ENCODE measurements at regions not wholly inside any gene's neighbourhood (a gene's known extent, or its start where the extent isn't known, plus 50 kb on each side); places are given as distances from the start of the nearest gene placed in this dataset.

- TF ChIP-seq POLR2AphosphoS5 (IDR thresholded peaks at IDR 0.05; ENCODE audit: borderline replicate concordance, low read depth, low read length) (no peak), EZH2 (IDR thresholded peaks at IDR 0.05) (no peak)
These were observed 1250.5 kb downstream of the TYW1 start for GRCh38 chr7:68247126-68247525.
